ENCODE measurements at regions not wholly inside any gene's neighbourhood (a gene's known extent, or its start where the extent isn't known, plus 50 kb on each side); places are given as distances from the start of the nearest gene placed in this dataset.

- TF ChIP-seq CTCF (conservative IDR thresholded peaks at IDR 0.05; ENCODE audit: control insufficient read depth, insufficient read depth, low read depth, low read length) = no peak
- DNase-seq (ENCODE audit: low read depth) = no peak
- H3K4me3 ChIP-seq (ENCODE audit: control insufficient read depth, low read depth, low read length) = no peak overlapping the region
Measured at GRCh38 chr13:81334481-81334880, 993.6 kb upstream of the SPRY2 start.

GRCh38 chr13:81326913-81327312 is 986.0 kb upstream of the SPRY2 start:
- no peak for TF ChIP-seq CTCF (conservative IDR thresholded peaks at IDR 0.05; ENCODE audit: control insufficient read depth, insufficient read depth, low read depth, low read length)
- no peak overlapping the region for H3K4me3 ChIP-seq (ENCODE audit: control insufficient read depth, low read depth, low read length)
- DNase-seq (ENCODE audit: low read depth) = no peak

GRCh38 chr13:81320516-81320915 is 979.6 kb upstream of the SPRY2 start:
- DNase-seq (ENCODE audit: low read depth) = no peak
- no peak overlapping the region for H3K4me3 ChIP-seq (ENCODE audit: control insufficient read depth, low read depth, low read length)
- no peak for TF ChIP-seq CTCF (conservative IDR thresholded peaks at IDR 0.05; ENCODE audit: control insufficient read depth, insufficient read depth, low read depth, low read length)

- H3K4me3 ChIP-seq (ENCODE audit: control insufficient read depth, low read depth, low read length) = no peak overlapping the region
- no peak for TF ChIP-seq CTCF (conservative IDR thresholded peaks at IDR 0.05; ENCODE audit: control insufficient read depth, insufficient read depth, low read depth, low read length)
- no peak for DNase-seq (ENCODE audit: low read depth)
Measured at GRCh38 chr13:81319351-81319750, 978.4 kb upstream of the SPRY2 start.

GRCh38 chr13:81318231-81319019 is 977.5 kb upstream of the SPRY2 start:
- no peak for TF ChIP-seq CTCF (conservative IDR thresholded peaks at IDR 0.05; ENCODE audit: control insufficient read depth, insufficient read depth, low read depth, low read length)
- no peak for DNase-seq (ENCODE audit: low read depth)
- no peak overlapping the region for H3K4me3 ChIP-seq (ENCODE audit: control insufficient read depth, low read depth, low read length)

- H3K4me3 ChIP-seq (ENCODE audit: control insufficient read depth, low read depth, low read length) = no peak overlapping the region
- no peak for TF ChIP-seq CTCF (conservative IDR thresholded peaks at IDR 0.05; ENCODE audit: control insufficient read depth, insufficient read depth, low read depth, low read length)
- no peak for DNase-seq (ENCODE audit: low read depth)
Measured at GRCh38 chr13:81314461-81314860, 973.5 kb upstream of the SPRY2 start.

Measured in fibroblast of mammary gland (primary cell).